ENCODE measurements at regions not wholly inside any gene's neighbourhood (a gene's known extent, or its start where the extent isn't known, plus 50 kb on each side); places are given as distances from the start of the nearest gene placed in this dataset.

DNA sequence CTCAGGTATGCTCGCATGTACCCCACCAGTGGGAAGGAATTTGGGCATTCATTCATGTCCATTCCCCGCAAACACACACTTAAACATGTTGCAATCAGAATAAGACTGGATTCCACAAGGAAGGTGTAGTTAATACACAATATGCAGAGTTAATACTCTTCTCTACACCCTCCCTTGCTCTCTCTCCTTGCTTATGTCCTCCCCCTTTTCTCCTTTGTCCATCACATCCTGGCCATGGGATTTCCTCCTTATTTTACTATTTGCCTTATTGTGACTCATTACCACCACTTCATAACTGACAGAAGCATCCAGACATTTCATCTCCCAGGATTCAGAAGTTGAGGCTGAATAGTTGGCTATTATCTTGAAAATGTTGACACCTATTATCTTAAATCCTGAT is 473.8 kb upstream of the SPHKAP start:
- TF ChIP-seq ZNF484 (CRISPR knock-in tag; IDR thresholded peaks at IDR 0.05; ENCODE audit: borderline replicate concordance, low read depth): no peak
- TF ChIP-seq, protein P1, sequence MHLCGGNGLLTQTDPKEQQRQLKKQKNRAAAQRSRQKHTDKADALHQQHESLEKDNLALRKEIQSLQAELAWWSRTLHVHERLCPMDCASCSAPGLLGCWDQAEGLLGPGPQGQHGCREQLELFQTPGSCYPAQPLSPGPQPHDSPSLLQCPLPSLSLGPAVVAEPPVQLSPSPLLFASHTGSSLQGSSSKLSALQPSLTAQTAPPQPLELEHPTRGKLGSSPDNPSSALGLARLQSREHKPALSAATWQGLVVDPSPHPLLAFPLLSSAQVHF (CRISPR knock-in tag; IDR thresholded peaks at IDR 0.05): no peak
- no peak for TF ChIP-seq ZNF20 (CRISPR knock-in tag; IDR thresholded peaks at IDR 0.05)
- no peak for TF ChIP-seq PCBP2 (optimal IDR thresholded peaks at IDR 0.05; ENCODE audit: low read depth, low read length, poor library complexity, severe bottlenecking)
- no peak for TF ChIP-seq FIP1L1 (IDR thresholded peaks at IDR 0.05; ENCODE audit: borderline replicate concordance, insufficient read depth, low read depth, low read length)
- TF ChIP-seq, protein P2, sequence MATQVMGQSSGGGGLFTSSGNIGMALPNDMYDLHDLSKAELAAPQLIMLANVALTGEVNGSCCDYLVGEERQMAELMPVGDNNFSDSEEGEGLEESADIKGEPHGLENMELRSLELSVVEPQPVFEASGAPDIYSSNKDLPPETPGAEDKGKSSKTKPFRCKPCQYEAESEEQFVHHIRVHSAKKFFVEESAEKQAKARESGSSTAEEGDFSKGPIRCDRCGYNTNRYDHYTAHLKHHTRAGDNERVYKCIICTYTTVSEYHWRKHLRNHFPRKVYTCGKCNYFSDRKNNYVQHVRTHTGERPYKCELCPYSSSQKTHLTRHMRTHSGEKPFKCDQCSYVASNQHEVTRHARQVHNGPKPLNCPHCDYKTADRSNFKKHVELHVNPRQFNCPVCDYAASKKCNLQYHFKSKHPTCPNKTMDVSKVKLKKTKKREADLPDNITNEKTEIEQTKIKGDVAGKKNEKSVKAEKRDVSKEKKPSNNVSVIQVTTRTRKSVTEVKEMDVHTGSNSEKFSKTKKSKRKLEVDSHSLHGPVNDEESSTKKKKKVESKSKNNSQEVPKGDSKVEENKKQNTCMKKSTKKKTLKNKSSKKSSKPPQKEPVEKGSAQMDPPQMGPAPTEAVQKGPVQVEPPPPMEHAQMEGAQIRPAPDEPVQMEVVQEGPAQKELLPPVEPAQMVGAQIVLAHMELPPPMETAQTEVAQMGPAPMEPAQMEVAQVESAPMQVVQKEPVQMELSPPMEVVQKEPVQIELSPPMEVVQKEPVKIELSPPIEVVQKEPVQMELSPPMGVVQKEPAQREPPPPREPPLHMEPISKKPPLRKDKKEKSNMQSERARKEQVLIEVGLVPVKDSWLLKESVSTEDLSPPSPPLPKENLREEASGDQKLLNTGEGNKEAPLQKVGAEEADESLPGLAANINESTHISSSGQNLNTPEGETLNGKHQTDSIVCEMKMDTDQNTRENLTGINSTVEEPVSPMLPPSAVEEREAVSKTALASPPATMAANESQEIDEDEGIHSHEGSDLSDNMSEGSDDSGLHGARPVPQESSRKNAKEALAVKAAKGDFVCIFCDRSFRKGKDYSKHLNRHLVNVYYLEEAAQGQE (IDR thresholded peaks at IDR 0.05; ENCODE audit: borderline replicate concordance in 1 of 2, low read depth in 1 of 2, low read length in 2 of 2): no peak
- no peak for FAIRE-seq
- Histone ChIP-seq H3K27ac (ENCODE audit: extremely low read length, insufficient read depth, low read length) (no peak overlapping the region), H3K27me3 (ENCODE audit: control insufficient read depth in 1 of 2, insufficient read depth in 2 of 2, low read length in 2 of 2) (no peaks in the 10 kb centered on the region), H3K9ac (ENCODE audit: insufficient read depth, low read depth, low read length) (no peak overlapping the region), H2AFZ (ENCODE audit: low read length) (no peak overlapping the region), H3K9me3 (ENCODE audit: low read length) (no peaks in the 10 kb centered on the region), H3K4me2 (ENCODE audit: low read depth, low read length) (no peak overlapping the region), H3K36me3 (replicated peaks in 1 of 2; ENCODE audit: control insufficient read depth in 1 of 2, insufficient read depth in 2 of 2, low read length in 2 of 2) (no peaks in the 10 kb centered on the region), H3K4me1 (ENCODE audit: insufficient read depth, low read length) (no peaks in the 10 kb centered on the region), H4K20me1 (ENCODE audit: insufficient read depth, low read length) (no peaks in the 10 kb centered on the region), H3K4me3 (replicated peaks in 1 of 3; ENCODE audit: insufficient read depth in 1 of 3, low read depth in 2 of 3, low read length in 3 of 3) (no peak overlapping the region), H3K79me2 (ENCODE audit: insufficient read depth, low read length) (no peaks in the 10 kb centered on the region)
- intact Hi-C loops (cut with micrococcal nuclease; ENCODE audit: unreplicated experiment): no loop called here
- CTCF ChIA-PET (ENCODE audit: low intra/inter-chr PET ratio, low total read pairs): interaction anchor here (1.5 kb wide), 1 partner anchor 716 kb away, joined by 3 read pairs; no protein-coding TSS in a partner anchor
- BruUV-seq (replicated peaks): no TSS peak
- WGBS (ENCODE audit: low lambda C conversion rate): 5% methylated on average over 2 of the region's 2 CpGs
- ATAC-seq: no peak
- in situ Hi-C loops (cut with HindIII; ENCODE audit: extremely low pct_ligation_motif_present, low pct_unique_long_range_greater_than_20kb): loop anchor here (25.0 kb wide), 1 partner anchor 743 kb away; no protein-coding TSS in a partner anchor
- DNase-seq (ENCODE audit: low spot score): no peak
- POLR2A ChIA-PET: no interaction called here

Data from HepG2 (cell line).